Heart left ventricle (tissue), 16 donors: ENCODE measurements at regions not wholly inside any gene's neighbourhood (a gene's known extent, or its start where the extent isn't known, plus 50 kb on each side); places are given as distances from the start of the nearest gene placed in this dataset.
"Not testable (repeated sequence)": the region's sequence is repeated elsewhere in the genome, so short reads cannot be mapped to it uniquely, and the experiment has no call there.

Source experiments
- ATAC-seq, 4 donors: fragments of 200-7000 bp; cut with Tn5 transposase; one replicate each; pipeline ENCODE4 v1.9.1; 2020 to 2022; ENCODE audit warnings: moderate library complexity in 4 of 4, mild to moderate bottlenecking in 3 of 4, moderate number of reproducible peaks in 1 of 4
- DNase-seq, 5 donors: peaks; one replicate each; pipeline ENCODE4 v3.0.0-alpha.2; 2020
- H3K27ac ChIP-seq, 12 donors: fragments of 200-600 bp; sonication (generic) in 4 of 12; one replicate each; pipeline versions ENCODE4 v1.5.0 to v1.8.0; 2016 to 2022; ENCODE audit warnings: mild to moderate bottlenecking in 2 of 12
- H3K27me3 ChIP-seq, 9 donors: fragments of 200-600 bp; sonication (generic) in 2 of 9; one replicate each; pipeline versions ENCODE4 v1.5.1 to v1.8.0; 2016 to 2022; ENCODE audit warnings: mild to moderate bottlenecking in 3 of 9
- H3K36me3 ChIP-seq, 9 donors: fragments of 200-600 bp; sonication (generic) in 2 of 9; one replicate each; pipeline versions ENCODE4 v1.5.0 to v1.8.0; 2018 to 2022; ENCODE audit warnings: mild to moderate bottlenecking in 2 of 9
- H3K4me1 ChIP-seq, 12 donors: fragments of 200-600 bp; sonication (generic) in 4 of 12; one replicate each; pipeline versions ENCODE4 v1.5.0 to v1.8.0; 2016 to 2022; ENCODE audit warnings: mild to moderate bottlenecking in 3 of 12
- H3K4me3 ChIP-seq, 12 donors: fragments of 200-600 bp; sonication (generic) in 4 of 12; one replicate each; pipeline versions ENCODE4 v1.5.0 to v1.8.0; 2017 to 2022; ENCODE audit warnings: mild to moderate bottlenecking in 9 of 12, moderate library complexity in 4 of 12
- H3K9me3 ChIP-seq, 12 donors: fragments of 200-600 bp; sonication (generic) in 4 of 12; one replicate each; pipeline versions ENCODE4 v1.5.0 to v1.8.0; 2016 to 2022; ENCODE audit warnings: mild to moderate bottlenecking in 1 of 12
- POLR2A ChIP-seq, 2 donors: fragments of 450-650 bp; IDR thresholded peaks; one replicate each; pipeline ENCODE4 v1.6.1; 2017; ENCODE audit warnings: antibody characterized with exemption in 2 of 2, mild to moderate bottlenecking in 2 of 2, moderate library complexity in 2 of 2
- WGBS, 4 donors: extraction: QIAGEN DNeasy Blood & Tissue Kit in 2 of 4; methylation state at CpG; one replicate each; pipeline versions ENCODE4 v1.1.5 to v1.1.7; 2013 to 2018; 5-methylcytosine and 5-hydroxymethylcytosine counted together
- intact Hi-C, 10 donors: fragments of 100-400 bp; cut with DNase I; formaldehyde crosslinking; loops; one replicate each; pipeline versions ENCODE4 v1.11.1 to v1.14.2; 2022
- TF ChIP-seq, protein P1 (sequence below), 12 donors: fragments of 200-600 bp; sonication (generic) in 4 of 12; IDR thresholded peaks; one replicate each; pipeline versions ENCODE4 v1.5.0 to v1.8.0; 2018 to 2022; ENCODE audit warnings: antibody characterized with exemption in 12 of 12, mild to moderate bottlenecking in 5 of 12
- donor health status: ischemic (EF 13 %, LVEDD 7.1; RV severe dilation, severe dysfunction).
- donor health status: healthy with polysubstance abuse.
- donor health status: DM: no; HTN: yes; CAD: no.
- donor health status: DM: no; HTN: no; CAD: no.
- donor health status: ischemic (EF 25% LVEDD 6.9; RV normal size, moderate dysfunction).
- donor health status: ischemic (EF 25% LVEDD 5.7; RV mildly dilated, moderate dysfunction).
- donor health status: healthy.
- donor health status: DM: yes; HTN: yes; CAD: no.
- donor health status: ischemic (EF 35%, LVEDD 5.7; RV mildly dilated, moderate dysfunction).
- donor health status: nonischemic (EF 11% LVEDD 7.7; RV severe dilation, severe dysfunction).
- donor health status: DM: yes; HTN: yes; CAD: no.
- donor health status: PGD.
- donor health status: ischemic (EF 29% LVEDD 5.4; RV normal size, mild dysfunction).
- donor health status: nonischemic (EF 23%, LVEDD 6.1; RV moderate dilation, normal function).

DNA sequence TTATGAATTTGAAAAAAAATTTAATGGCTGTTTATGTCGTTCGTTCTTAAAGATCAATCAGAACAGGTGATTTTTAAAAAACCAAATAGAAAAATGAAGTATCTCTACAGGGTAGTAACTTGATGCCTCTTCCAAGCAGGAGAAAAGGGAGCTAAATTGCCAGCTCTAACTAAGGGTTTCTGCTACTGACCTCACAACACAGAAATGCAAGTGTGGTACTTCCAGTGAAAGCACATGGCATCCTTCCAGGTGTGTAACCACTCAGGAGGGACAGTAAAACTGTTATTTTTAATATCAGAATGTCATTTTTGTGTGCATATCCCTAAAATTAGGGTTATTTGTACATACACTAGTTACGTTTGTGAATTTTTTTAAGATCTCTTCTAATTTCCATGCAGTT is 116.8 kb upstream of the ZCCHC13 start:
- Histone ChIP-seq H3K4me3 (no peak overlapping the region), H3K27ac (no peak overlapping the region), H3K36me3 (no peaks in the 10 kb centered on the region), H3K9me3 (no peaks in the 10 kb centered on the region), H3K4me1 (no peaks in the 10 kb centered on the region), H3K27me3 (peaks cover 0 to 26% (median 0%) of the 10 kb centered on the region in 9 donors)
- DNase-seq (no peak), ATAC-seq (no peak)
- TF ChIP-seq POLR2A (IDR thresholded peaks at IDR 0.05) = no peak
- TF ChIP-seq, protein P1, sequence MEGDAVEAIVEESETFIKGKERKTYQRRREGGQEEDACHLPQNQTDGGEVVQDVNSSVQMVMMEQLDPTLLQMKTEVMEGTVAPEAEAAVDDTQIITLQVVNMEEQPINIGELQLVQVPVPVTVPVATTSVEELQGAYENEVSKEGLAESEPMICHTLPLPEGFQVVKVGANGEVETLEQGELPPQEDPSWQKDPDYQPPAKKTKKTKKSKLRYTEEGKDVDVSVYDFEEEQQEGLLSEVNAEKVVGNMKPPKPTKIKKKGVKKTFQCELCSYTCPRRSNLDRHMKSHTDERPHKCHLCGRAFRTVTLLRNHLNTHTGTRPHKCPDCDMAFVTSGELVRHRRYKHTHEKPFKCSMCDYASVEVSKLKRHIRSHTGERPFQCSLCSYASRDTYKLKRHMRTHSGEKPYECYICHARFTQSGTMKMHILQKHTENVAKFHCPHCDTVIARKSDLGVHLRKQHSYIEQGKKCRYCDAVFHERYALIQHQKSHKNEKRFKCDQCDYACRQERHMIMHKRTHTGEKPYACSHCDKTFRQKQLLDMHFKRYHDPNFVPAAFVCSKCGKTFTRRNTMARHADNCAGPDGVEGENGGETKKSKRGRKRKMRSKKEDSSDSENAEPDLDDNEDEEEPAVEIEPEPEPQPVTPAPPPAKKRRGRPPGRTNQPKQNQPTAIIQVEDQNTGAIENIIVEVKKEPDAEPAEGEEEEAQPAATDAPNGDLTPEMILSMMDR (IDR thresholded peaks at IDR 0.05) = no peak
- 79 to 97% (median 87%) methylated on average over 3 of the region's 3 CpGs for WGBS, 4 donors
- intact Hi-C loops = no loop called here

DNA sequence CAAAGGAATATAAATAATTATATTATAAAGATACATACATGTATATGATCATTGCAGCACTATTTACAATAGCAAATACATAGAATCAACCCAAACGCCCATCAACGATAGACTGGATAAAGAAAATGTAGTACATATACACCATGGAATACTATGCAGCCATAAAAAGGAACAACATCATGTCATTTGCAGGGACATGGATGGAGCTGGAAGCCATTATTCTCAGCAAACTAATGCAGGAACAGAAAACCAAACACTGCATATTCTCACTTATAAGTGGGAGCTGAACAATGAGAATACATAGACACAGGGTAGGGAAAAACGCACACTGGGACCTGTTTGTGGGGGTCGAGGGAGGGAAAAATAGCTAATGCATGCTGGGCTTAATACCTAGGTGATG is 120.9 kb upstream of the ZCCHC13 start:
- DNase-seq, H3K9me3 ChIP-seq, H3K4me1 ChIP-seq, H3K27ac ChIP-seq, H3K36me3 ChIP-seq, H3K4me3 ChIP-seq, ATAC-seq, intact Hi-C loops: not testable (repeated sequence)
- 85 to 98% (median 92%) methylated on average over 4 of the region's 4 CpGs for WGBS, 4 donors
- H3K27me3 ChIP-seq = peaks cover 0 to 18% (median 0%) of the 10 kb centered on the region in 9 donors

DNA sequence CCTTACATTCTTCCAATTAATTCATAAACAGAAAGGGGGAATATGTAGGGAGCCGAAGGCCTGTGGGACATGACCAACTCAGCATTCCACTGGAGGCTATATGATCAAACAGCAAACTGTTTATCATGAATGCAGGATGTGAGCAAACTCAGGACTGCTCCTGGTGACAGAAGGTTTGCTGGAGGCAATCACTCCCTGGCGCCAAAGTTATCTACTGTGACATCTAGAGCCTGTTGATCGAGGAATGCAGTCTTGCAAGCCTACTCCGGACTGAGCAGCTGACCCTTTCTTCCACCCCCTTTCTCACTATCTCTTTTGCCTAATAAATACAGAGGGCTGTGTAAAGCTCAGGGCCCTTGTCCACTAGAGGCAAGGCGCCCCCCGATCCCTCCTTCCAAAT is 122.0 kb upstream of the ZCCHC13 start:
- WGBS, 4 donors = 83 to 92% (median 88%) methylated on average over 6 of the region's 6 CpGs
- H3K4me1 ChIP-seq, ATAC-seq, H3K36me3 ChIP-seq, H3K4me3 ChIP-seq, H3K27ac ChIP-seq, DNase-seq, H3K9me3 ChIP-seq, intact Hi-C loops: not testable (repeated sequence)
- peaks cover 0 to 18% (median 0%) of the 10 kb centered on the region in 9 donors for H3K27me3 ChIP-seq

DNA sequence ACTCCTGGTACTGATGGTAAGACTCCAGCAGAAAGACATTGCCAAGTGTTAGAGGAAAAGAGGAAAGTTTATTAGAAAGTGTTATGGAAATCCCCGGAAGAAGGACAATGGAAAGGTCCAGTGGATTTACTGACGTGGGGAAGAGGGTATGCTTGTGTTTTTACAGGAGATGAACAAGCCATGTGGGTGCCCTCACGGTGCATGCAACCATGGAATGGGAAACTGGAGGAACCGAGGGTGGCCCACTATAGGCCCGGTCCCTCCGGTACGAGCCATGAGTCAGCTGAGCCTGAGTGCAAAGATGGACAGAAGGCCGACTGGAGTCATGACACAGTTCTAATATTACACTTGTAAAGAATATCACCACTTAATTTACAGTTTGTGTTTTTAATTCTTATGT is 123.3 kb upstream of the ZCCHC13 start:
- no peak for DNase-seq
- WGBS, 4 donors = 82 to 97% (median 89%) methylated on average over 8 of the region's 8 CpGs
- intact Hi-C loops = no loop called here

DNA sequence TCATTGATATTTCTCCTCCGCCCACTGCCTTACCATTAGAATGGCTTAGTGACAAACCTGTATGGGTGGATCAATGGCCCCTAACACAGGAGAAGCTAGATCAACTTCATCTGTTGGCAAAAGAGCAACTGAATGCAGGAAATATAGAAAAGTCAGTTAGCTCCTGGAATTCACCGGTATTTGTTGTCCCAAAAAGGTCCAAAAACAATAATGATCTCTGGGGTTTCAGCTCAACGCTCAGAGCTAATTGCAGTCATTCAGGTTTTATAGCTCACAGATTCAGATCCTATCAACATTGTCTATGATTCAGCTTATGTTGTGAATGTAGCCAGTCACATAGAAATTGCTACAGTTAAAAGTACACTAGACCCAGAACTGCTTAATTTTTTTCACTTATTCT is 124.0 kb upstream of the ZCCHC13 start:
- WGBS, 4 donors = 75 to 96% (median 88%) methylated on average over 3 of the region's 3 CpGs

More for the DNA sequence above, 123.3 kb upstream of the ZCCHC13 start:
- Histone ChIP-seq H3K4me3 (no peak overlapping the region), H3K9me3 (no peaks in the 10 kb centered on the region), H3K27ac (no peak overlapping the region), H3K36me3 (no peaks in the 10 kb centered on the region), H3K27me3 (peaks cover 0 to 16% (median 0%) of the 10 kb centered on the region in 9 donors), H3K4me1 (no peaks in the 10 kb centered on the region)
- no peak for TF ChIP-seq POLR2A (IDR thresholded peaks at IDR 0.05)
- no peak for ATAC-seq

DNA sequence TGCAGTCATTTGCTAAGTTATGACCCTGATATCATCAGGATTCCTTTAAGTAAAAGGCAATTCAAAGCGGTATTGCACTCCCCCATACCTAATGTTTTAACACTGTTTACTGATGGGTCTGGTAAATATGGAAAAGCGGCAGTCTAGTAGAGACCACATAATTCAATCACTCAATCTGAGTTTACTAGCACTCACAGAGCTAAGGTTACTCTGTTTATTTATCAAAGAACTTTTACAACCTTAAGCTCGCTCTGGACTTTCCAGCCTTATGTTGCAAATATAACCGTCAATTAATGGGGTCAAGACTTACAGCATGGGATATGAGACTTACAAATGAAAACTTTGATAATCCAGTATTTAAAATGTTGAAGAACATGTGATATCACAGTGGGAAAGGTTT is 124.5 kb upstream of the ZCCHC13 start:
- TF ChIP-seq, protein P1 (IDR thresholded peaks at IDR 0.05) = no peak
- no peak for TF ChIP-seq POLR2A (IDR thresholded peaks at IDR 0.05)
- Histone ChIP-seq H3K9me3 (peaks cover 0 to 3% (median 0%) of the 10 kb centered on the region in 12 donors), H3K27ac (no peak overlapping the region), H3K36me3 (no peaks in the 10 kb centered on the region), H3K4me3 (no peak overlapping the region), H3K27me3 (peaks cover 0 to 12% (median 0%) of the 10 kb centered on the region in 9 donors), H3K4me1 (no peaks in the 10 kb centered on the region)
- DNase-seq (no peak), ATAC-seq (no peak)
- WGBS, 4 donors = 75 to 94% (median 87%) methylated on average over 4 of the region's 4 CpGs
- intact Hi-C loops = no loop called here

More for the DNA sequence above, 124.0 kb upstream of the ZCCHC13 start:
- H3K9me3 ChIP-seq = no peaks in the 10 kb centered on the region
- no peaks in the 10 kb centered on the region for H3K4me1 ChIP-seq
- DNase-seq (no peak), ATAC-seq (no peak)
- H3K27me3 ChIP-seq = peaks cover 0 to 12% (median 0%) of the 10 kb centered on the region in 9 donors
- intact Hi-C loops = no loop called here
- H3K36me3 ChIP-seq = no peaks in the 10 kb centered on the region
- H3K27ac ChIP-seq = no peak overlapping the region
- H3K4me3 ChIP-seq = no peak overlapping the region
- TF ChIP-seq POLR2A (IDR thresholded peaks at IDR 0.05) = no peak
- TF ChIP-seq, protein P1 (IDR thresholded peaks at IDR 0.05) = no peak
